GM19463 (cell line): ENCODE measurements at regions not wholly inside any gene's neighbourhood (a gene's known extent, or its start where the extent isn't known, plus 50 kb on each side); places are given as distances from the start of the nearest gene placed in this dataset.

Source experiments
- ATAC-seq: cut with Tn5 transposase; IDR thresholded peaks from one replicate; pipeline ENCODE4 v1.9.1; 2021; ENCODE audit warnings: mild to moderate bottlenecking, moderate library complexity; ENCODE audit not compliant: unreplicated experiment

DNA sequence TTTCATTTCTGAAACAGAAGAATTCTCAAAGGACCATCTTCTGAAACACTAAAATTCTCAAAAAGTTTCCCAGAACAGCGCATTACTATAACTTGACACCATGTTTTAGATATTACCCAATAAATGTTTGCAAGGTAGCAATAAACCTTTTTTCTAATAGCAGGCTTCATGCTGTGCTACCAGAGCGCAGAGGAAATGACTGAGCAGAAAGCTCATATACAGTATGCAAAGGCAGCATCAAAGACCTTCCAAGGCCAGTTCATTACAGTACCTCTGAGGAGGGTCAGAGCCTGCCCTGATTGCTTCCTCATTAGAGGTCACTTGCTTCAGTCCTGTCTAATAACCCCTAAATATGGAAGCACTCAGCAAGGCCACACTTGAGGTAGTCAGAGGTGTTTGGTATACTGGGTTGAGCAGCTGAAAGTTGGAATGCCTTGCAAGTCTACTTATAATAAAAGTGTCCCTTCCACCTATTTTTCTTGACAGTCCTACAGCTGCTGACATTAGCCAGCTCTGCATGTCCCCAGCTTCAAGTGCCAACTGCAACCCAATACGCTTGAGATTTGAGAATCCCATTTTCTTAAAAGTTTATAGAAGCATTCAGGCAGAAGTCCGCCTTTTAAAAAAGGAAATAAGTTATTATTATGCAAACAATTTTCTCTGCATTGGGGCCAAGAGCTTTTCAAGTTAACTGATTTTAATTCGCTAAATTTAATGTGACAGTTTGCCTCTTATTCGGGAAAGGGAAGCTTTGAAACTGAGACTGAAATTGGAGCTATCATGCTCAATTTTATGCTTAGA, 207.2 kb downstream of the ZC3H11B start:
- ATAC-seq = no peak

DNA sequence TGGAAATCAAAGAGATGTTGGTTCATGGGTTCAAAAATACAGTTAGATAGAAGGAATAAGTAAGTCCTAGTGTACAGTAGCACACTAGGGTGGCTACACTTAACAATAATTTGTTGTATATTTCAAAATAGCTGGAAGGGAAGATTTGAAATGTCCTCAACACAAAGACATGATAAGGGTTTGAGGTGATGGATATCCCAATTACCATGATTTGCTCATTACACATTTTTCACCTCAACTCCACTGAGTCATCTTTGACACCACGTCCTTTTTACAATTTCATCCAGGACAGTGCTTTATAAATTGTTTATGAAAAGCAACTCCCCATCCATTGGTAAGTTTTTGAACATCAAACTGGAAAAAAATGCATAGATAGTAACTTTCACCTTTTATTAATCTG, 208.3 kb downstream of the ZC3H11B start:
- ATAC-seq = no peak

DNA sequence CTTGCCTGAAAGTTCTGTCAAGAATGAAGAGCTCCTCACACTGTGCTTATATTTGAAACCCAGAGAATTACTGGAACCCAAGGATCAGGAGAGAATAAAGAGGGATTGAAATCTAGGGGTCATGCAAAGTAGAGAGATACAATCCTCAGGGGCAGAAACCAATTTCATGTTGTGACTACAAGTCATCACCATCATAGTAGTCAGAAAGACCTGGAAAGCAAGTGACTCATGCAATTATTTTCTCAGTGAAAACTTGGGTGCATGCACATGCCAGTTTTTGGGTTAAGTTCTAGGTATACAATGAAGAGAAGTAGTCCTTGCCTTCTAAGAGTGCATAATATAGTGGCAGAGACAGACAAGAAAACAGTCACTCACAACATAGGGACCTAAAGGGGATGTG, 210.0 kb downstream of the ZC3H11B start:
- ATAC-seq = no peak

GRCh38 chr1:219401724-219402625, 210.9 kb downstream of the ZC3H11B start:
- no peak for ATAC-seq

- ATAC-seq = no peak
Observed at GRCh38 chr1:219399446-219399845, 213.5 kb downstream of the ZC3H11B start.

GRCh38 chr1:219398815-219399396, 214.0 kb downstream of the ZC3H11B start:
- ATAC-seq = no peak

DNA sequence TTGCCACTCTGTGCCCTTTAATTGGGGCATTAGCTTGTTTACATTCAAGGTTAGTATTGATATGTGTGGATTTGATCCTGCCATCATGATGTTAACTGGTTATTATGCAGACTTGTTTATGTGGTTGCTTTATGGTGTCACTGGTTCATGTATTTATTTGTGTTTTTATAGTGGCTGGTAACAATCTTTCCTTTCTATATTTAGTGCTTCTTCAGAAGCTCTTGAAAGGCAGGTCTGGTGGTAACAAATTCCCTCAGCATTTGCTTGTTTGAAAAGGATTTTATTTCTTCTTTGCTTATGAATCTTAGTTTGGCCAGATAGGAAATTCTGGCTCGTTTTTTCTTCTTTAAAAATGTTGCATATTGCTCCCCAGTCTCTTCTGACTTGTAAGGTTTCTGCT, 215.4 kb downstream of the ZC3H11B start:
- ATAC-seq = no peak

- no peak for ATAC-seq
Observed at GRCh38 chr1:219391297-219391696, 217.6 kb downstream of the LYPLAL1 start.

GRCh38 chr1:219387211-219387610, 213.5 kb downstream of the LYPLAL1 start:
- no peak for ATAC-seq

- ATAC-seq = peak; percentile 91
Observed at GRCh38 chr1:219385787-219386427, 212.2 kb downstream of the LYPLAL1 start.

GRCh38 chr1:219383281-219383680, 209.6 kb downstream of the LYPLAL1 start:
- ATAC-seq = no peak

- ATAC-seq = no peak
Observed at GRCh38 chr1:219381396-219381795, 207.7 kb downstream of the LYPLAL1 start.

GRCh38 chr1:219380463-219380862, 206.8 kb downstream of the LYPLAL1 start:
- ATAC-seq = no peak

GRCh38 chr1:219379691-219380090, 206.0 kb downstream of the LYPLAL1 start:
- no peak for ATAC-seq

DNA sequence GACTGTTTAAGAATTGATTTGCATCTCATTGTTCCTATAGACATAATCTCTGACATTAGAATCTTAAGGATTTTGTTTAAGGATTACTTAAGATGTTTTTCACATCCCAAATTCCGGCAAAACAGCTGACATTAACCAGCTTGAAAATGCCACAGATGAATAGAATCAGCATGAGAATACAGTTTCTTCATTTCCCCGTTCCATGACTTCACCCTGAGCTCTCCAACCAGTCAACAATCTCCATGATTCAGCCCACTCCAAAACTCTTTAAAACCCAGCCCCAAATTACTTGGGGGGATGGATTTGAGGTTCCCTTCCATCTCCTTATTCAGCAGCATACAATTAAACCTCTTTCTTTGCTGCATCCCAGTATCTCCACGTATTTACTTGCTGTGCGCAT, 201.0 kb downstream of the LYPLAL1 start:
- ATAC-seq = no peak

DNA sequence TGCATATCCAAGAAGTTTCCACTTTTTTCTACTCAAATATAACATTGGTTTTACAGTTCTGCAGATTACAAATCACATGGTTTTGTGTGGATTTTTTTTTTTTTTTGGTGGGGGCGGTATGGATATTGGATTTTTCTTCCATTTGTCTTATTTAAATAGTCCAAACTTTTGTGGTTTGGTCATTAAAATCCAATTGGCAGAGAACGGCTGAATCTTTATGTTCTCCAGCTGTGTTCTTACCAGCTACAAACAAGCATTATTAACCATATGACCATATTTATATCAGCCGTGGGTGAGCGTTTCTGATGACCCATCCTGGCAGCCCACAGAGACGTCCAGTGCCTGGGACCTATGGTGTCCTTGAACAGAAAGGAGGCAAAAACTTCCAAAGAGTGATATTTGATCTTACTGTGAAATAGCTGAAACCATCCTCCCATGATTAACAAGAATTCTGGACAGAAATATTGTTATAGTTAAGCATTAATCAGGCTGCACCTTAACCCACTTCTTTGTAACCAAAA, 200.4 kb downstream of the LYPLAL1 start:
- ATAC-seq = no peak

GRCh38 chr1:219373616-219373935, 199.9 kb downstream of the LYPLAL1 start:
- no peak for ATAC-seq

DNA sequence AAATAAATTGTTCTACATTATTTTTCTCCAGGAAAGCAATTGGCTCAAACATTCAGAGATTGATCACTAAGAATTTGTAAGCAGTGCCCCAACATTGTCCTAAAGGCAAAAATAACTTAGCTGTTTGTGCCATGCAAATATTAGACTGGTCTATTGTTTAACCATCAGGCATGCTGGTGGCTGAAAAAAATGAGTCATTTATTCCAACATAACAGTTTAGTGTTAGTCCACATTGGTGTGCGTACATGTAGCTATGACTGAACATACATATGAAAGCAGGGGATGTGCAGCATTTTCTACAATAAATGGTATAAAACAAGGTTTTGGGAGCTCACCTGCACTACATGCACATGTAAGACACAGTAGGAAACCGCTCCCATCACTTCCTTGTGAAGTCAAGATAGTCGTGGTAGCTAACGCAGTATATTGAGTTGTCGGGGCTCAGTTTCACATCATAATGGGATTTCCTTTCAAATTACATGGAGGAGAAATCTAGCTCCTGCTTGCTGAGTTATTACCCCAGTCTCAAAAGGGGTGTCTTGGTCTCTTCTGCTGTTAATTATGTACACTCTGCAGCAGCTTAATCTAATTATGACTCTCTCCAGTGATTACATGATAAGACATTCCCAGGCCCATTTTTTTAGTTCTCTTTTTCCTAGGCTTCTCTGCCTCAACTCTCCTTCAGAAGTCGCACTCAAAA, 199.4 kb downstream of the LYPLAL1 start:
- no peak for ATAC-seq

DNA sequence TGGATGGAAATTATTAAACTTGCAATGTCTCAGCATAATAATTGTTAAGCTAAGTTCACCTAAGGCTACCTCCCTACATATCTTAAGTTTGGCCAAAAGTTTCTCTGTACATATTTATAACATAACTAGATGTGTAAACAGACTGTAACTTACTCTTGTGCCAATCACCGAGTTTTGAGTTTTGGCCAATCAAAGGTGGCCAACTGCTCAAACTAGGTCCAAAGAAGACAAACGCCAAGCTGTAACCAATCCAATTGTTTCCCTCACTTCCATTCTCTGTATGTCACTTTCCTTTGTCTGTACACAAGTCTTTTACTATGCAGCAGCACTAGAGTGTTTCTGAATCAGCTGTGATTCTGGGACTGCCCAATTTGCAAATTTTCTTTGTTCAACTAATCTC, 197.8 kb downstream of the LYPLAL1 start:
- no peak for ATAC-seq

DNA sequence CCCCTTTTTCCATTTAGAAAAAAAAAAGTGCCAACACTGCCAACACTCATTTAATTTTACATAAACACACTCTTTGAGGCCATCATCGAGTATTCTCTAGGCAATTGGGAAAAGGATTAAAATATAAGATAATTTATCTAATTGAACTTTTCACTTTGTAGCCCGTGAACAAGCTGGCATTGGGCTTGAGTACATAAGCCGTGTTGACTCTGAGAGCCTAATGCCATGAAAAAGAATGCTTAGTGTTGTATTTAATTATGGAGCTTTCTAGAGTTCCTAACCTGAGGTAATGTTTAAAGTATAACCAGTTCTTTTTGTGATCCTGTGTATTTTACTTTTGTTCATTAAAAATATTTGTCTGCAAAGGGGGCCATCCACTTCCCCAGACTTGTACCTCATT, 193.8 kb downstream of the LYPLAL1 start:
- ATAC-seq = no peak
